GM23338 (cell line): ENCODE measurements at regions not wholly inside any gene's neighbourhood (a gene's known extent, or its start where the extent isn't known, plus 50 kb on each side); places are given as distances from the start of the nearest gene placed in this dataset.

Experiments
- ATAC-seq: fragments of 200-7000 bp; cut with Tn5 transposase; 3 replicates; pipeline ENCODE4 v1.9.1; 2020
- DNase-seq: peaks from one replicate; pipeline ENCODE4 v3.0.0-alpha.2; 2015; ENCODE audit warnings: low spot score
- H2AFZ ChIP-seq: fragments of 200-600 bp; sonication (generic); 2 replicates; pipeline ENCODE4 v1.8.0; 2016; ENCODE audit warnings: antibody characterized with exemption, mild to moderate bottlenecking, moderate library complexity
- H3F3A ChIP-seq: fragments of 200-600 bp; sonication (generic); replicated peaks from 2 replicates; pipeline ENCODE4 v1.8.0; 2017; ENCODE audit warnings: antibody characterized with exemption, mixed run types, low read depth
- H3K27ac ChIP-seq: fragments of 200-600 bp; sonication (generic); 2 replicates; pipeline ENCODE4 v1.6.1; 2016; ENCODE audit warnings: low read depth
- H3K27me3 ChIP-seq: fragments of 200-600 bp; sonication (generic); 2 replicates; pipeline ENCODE4 v1.8.0; 2016; ENCODE audit warnings: mild to moderate bottlenecking, mixed run types, moderate library complexity; ENCODE audit not compliant: insufficient read depth
- H3K36me3 ChIP-seq: fragments of 200-600 bp; sonication (generic); 2 replicates; pipeline ENCODE4 v1.8.0; 2016; ENCODE audit warnings: mild to moderate bottlenecking; ENCODE audit not compliant: insufficient read depth
- H3K4me1 ChIP-seq: fragments of 200-600 bp; sonication (generic); 2 replicates; pipeline ENCODE4 v1.8.0; 2016; ENCODE audit warnings: mild to moderate bottlenecking, moderate library complexity; ENCODE audit not compliant: insufficient read depth
- H3K4me2 ChIP-seq: fragments of 200-600 bp; sonication (generic); 2 replicates; pipeline ENCODE4 v1.7.1; 2017; ENCODE audit warnings: mixed run types
- H3K4me3 ChIP-seq: fragments of 200-600 bp; sonication (generic); 2 replicates; pipeline ENCODE4 v1.6.1; 2016; ENCODE audit warnings: mixed run types
- H3K79me2 ChIP-seq: fragments of 200-600 bp; sonication (generic); replicated peaks from 2 replicates; pipeline ENCODE4 v1.8.0; 2017; ENCODE audit warnings: mild to moderate bottlenecking; ENCODE audit not compliant: insufficient read depth
- H3K9me2 ChIP-seq: fragments of 200-600 bp; sonication (generic); 2 replicates; pipeline ENCODE4 v1.8.0; 2017; ENCODE audit not compliant: insufficient read depth
- H4K20me1 ChIP-seq: fragments of 200-600 bp; sonication (generic); replicated peaks from 2 replicates; pipeline ENCODE4 v1.8.0; 2017; ENCODE audit warnings: mild to moderate bottlenecking; ENCODE audit not compliant: insufficient read depth
- H3K27ac Mint-ChIP-seq: 2 replicates; pipeline ENCODE4 v1.8.0; 2020; ENCODE audit warnings: inconsistent platforms, mild to moderate bottlenecking, moderate library complexity, mixed read lengths
- H3K27me3 Mint-ChIP-seq: 3 replicates; pipeline ENCODE4 v1.8.0; 2022; ENCODE audit warnings: low read depth, mild to moderate bottlenecking, moderate library complexity, mixed read lengths, inconsistent platforms; ENCODE audit not compliant: insufficient read depth, poor library complexity
- H3K36me3 Mint-ChIP-seq: 3 replicates; pipeline ENCODE4 v1.8.0; 2021; ENCODE audit warnings: low read depth, mild to moderate bottlenecking, inconsistent platforms, moderate library complexity, mixed read lengths
- H3K4me1 Mint-ChIP-seq: 3 replicates; pipeline ENCODE4 v1.8.0; 2020; ENCODE audit warnings: mild to moderate bottlenecking, inconsistent platforms, mixed read lengths
- H3K4me3 Mint-ChIP-seq: 3 replicates; pipeline ENCODE4 v1.8.0; 2021; ENCODE audit warnings: moderate library complexity, mild to moderate bottlenecking, inconsistent platforms, mixed read lengths
- H3K9me3 Mint-ChIP-seq: 3 replicates; pipeline ENCODE4 v1.8.0; 2020; ENCODE audit warnings: moderate library complexity, mild to moderate bottlenecking, inconsistent platforms, mixed read lengths
- NANOG ChIP-seq: IDR thresholded peaks from 2 replicates; pipeline ENCODE4 v1.6.1; 2016; ENCODE audit warnings: antibody characterized with exemption, borderline replicate concordance
- TF ChIP-seq, protein P1 (sequence below): IDR thresholded peaks from 2 replicates; pipeline ENCODE4 v1.6.1; 2016; ENCODE audit warnings: antibody characterized with exemption
- TF ChIP-seq, protein P2 (sequence below), 2 experiments: fragments of 200-600 bp in 1 of 2; sonication (generic) in 1 of 2; conservative IDR thresholded peaks; 2 replicates each; pipeline versions ENCODE4 v1.5.1 to v1.6.1; 2016 to 2017; ENCODE audit warnings: antibody characterized with exemption in 2 of 2, low read depth in 2 of 2, mild to moderate bottlenecking in 2 of 2, moderate library complexity in 1 of 2
- TF ChIP-seq, protein P3 (sequence below): fragments of 250-450 bp; sonication (Bioruptor Pico); IDR thresholded peaks from 2 replicates; pipeline ENCODE4 v1.5.0; 2020; ENCODE audit warnings: mild to moderate bottlenecking, moderate library complexity

DNA sequence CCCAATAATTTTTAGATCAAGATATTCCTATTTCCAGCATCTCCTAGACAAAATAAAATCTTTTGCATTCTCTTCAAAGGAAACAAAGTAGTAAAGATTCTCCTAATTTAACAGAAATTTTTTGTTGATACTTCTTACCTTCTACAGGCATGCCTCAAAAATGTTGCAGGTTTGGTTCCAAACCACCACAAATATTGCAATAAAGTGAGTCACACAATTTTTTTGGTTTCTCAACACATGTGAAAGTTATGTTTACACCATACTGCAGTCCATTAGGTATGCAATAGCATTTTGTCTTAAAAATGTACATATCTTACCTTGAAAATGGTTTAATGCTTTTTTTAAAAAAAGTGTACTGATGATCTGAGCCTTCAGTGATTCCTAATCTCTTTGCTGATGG, 65.6 kb upstream of the USP15 start:
- Histone ChIP-seq H3K9me2 (no peaks in the 10 kb centered on the region), H3K36me3 (no peaks in the 10 kb centered on the region), H3K4me2 (no peak overlapping the region), H4K20me1 (no peaks in the 10 kb centered on the region), H3K79me2 (no peaks in the 10 kb centered on the region), H3K27me3 (peaks cover 29% of the 10 kb centered on the region), H3K27ac (no peak overlapping the region), H3F3A (no peaks in the 10 kb centered on the region), H2AFZ (no peak overlapping the region), H3K4me1 (peaks cover 5% of the 10 kb centered on the region), H3K4me3 (no peak overlapping the region)
- peaks cover 21% of the 10 kb centered on the region for H3K4me1 Mint-ChIP-seq
- H3K27me3 Mint-ChIP-seq = peaks cover 30% of the 10 kb centered on the region
- H3K4me3 Mint-ChIP-seq = no peak overlapping the region
- H3K9me3 Mint-ChIP-seq = peaks cover 20% of the 10 kb centered on the region
- DNase-seq (no peak), ATAC-seq (no peak)
- TF ChIP-seq, protein P1, sequence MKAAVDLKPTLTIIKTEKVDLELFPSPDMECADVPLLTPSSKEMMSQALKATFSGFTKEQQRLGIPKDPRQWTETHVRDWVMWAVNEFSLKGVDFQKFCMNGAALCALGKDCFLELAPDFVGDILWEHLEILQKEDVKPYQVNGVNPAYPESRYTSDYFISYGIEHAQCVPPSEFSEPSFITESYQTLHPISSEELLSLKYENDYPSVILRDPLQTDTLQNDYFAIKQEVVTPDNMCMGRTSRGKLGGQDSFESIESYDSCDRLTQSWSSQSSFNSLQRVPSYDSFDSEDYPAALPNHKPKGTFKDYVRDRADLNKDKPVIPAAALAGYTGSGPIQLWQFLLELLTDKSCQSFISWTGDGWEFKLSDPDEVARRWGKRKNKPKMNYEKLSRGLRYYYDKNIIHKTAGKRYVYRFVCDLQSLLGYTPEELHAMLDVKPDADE = no peak
- TF ChIP-seq, protein P2, sequence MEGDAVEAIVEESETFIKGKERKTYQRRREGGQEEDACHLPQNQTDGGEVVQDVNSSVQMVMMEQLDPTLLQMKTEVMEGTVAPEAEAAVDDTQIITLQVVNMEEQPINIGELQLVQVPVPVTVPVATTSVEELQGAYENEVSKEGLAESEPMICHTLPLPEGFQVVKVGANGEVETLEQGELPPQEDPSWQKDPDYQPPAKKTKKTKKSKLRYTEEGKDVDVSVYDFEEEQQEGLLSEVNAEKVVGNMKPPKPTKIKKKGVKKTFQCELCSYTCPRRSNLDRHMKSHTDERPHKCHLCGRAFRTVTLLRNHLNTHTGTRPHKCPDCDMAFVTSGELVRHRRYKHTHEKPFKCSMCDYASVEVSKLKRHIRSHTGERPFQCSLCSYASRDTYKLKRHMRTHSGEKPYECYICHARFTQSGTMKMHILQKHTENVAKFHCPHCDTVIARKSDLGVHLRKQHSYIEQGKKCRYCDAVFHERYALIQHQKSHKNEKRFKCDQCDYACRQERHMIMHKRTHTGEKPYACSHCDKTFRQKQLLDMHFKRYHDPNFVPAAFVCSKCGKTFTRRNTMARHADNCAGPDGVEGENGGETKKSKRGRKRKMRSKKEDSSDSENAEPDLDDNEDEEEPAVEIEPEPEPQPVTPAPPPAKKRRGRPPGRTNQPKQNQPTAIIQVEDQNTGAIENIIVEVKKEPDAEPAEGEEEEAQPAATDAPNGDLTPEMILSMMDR (conservative IDR thresholded peaks at IDR 0.05; ENCODE audit: low read depth in 2 of 2) = no peak
- TF ChIP-seq NANOG = no peak
- TF ChIP-seq, protein P3, sequence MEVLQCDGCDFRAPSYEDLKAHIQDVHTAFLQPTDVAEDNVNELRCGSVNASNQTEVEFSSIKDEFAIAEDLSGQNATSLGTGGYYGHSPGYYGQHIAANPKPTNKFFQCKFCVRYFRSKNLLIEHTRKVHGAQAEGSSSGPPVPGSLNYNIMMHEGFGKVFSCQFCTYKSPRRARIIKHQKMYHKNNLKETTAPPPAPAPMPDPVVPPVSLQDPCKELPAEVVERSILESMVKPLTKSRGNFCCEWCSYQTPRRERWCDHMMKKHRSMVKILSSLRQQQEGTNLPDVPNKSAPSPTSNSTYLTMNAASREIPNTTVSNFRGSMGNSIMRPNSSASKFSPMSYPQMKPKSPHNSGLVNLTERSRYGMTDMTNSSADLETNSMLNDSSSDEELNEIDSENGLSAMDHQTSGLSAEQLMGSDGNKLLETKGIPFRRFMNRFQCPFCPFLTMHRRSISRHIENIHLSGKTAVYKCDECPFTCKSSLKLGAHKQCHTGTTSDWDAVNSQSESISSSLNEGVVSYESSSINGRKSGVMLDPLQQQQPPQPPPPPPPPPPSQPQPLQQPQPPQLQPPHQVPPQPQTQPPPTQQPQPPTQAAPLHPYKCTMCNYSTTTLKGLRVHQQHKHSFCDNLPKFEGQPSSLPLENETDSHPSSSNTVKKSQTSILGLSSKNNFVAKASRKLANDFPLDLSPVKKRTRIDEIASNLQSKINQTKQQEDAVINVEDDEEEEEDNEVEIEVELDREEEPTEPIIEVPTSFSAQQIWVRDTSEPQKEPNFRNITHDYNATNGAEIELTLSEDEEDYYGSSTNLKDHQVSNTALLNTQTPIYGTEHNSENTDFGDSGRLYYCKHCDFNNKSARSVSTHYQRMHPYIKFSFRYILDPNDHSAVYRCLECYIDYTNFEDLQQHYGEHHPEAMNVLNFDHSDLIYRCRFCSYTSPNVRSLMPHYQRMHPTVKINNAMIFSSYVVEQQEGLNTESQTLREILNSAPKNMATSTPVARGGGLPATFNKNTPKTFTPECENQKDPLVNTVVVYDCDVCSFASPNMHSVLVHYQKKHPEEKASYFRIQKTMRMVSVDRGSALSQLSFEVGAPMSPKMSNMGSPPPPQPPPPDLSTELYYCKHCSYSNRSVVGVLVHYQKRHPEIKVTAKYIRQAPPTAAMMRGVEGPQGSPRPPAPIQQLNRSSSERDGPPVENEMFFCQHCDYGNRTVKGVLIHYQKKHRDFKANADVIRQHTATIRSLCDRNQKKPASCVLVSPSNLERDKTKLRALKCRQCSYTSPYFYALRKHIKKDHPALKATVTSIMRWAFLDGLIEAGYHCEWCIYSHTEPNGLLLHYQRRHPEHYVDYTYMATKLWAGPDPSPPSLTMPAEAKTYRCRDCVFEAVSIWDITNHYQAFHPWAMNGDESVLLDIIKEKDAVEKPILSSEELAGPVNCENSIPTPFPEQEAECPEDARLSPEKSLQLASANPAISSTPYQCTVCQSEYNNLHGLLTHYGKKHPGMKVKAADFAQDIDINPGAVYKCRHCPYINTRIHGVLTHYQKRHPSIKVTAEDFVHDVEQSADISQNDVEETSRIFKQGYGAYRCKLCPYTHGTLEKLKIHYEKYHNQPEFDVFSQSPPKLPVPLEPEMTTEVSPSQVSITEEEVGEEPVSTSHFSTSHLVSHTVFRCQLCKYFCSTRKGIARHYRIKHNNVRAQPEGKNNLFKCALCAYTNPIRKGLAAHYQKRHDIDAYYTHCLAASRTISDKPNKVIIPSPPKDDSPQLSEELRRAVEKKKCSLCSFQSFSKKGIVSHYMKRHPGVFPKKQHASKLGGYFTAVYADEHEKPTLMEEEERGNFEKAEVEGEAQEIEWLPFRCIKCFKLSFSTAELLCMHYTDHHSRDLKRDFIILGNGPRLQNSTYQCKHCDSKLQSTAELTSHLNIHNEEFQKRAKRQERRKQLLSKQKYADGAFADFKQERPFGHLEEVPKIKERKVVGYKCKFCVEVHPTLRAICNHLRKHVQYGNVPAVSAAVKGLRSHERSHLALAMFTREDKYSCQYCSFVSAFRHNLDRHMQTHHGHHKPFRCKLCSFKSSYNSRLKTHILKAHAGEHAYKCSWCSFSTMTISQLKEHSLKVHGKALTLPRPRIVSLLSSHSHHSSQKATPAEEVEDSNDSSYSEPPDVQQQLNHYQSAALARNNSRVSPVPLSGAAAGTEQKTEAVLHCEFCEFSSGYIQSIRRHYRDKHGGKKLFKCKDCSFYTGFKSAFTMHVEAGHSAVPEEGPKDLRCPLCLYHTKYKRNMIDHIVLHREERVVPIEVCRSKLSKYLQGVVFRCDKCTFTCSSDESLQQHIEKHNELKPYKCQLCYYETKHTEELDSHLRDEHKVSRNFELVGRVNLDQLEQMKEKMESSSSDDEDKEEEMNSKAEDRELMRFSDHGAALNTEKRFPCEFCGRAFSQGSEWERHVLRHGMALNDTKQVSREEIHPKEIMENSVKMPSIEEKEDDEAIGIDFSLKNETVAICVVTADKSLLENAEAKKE (CRISPR knock-in tag) = no peak
- H3K27ac Mint-ChIP-seq = no peak overlapping the region
- peaks cover 10% of the 10 kb centered on the region for H3K36me3 Mint-ChIP-seq
